ENCODE measurements at regions not wholly inside any gene's neighbourhood (a gene's known extent, or its start where the extent isn't known, plus 50 kb on each side); places are given as distances from the start of the nearest gene placed in this dataset.
A peak's percentile ranks its signal among the peaks of the same experiment; 100 is the strongest.
"Not testable (repeated sequence)": the region's sequence is repeated elsewhere in the genome, so short reads cannot be mapped to it uniquely, and the experiment has no call there.

GRCh38 chr16:29124162-29124561, 139.3 kb downstream of the LAT start:
- H3K27ac ChIP-seq (ENCODE audit: low read length); ATAC-seq; DNase-seq; H3K9me3 ChIP-seq (ENCODE audit: control insufficient read depth, low read length); intact Hi-C loops (cut with DNase I); H3K27me3 ChIP-seq (ENCODE audit: control insufficient read depth, insufficient read depth); H3K4me1 ChIP-seq (ENCODE audit: control insufficient read depth, insufficient read depth, low read length); H3K4me3 ChIP-seq (ENCODE audit: low read length): not testable (repeated sequence)
- WGBS, result 95% methylated on average over 7 of the region's 7 CpGs

DNA sequence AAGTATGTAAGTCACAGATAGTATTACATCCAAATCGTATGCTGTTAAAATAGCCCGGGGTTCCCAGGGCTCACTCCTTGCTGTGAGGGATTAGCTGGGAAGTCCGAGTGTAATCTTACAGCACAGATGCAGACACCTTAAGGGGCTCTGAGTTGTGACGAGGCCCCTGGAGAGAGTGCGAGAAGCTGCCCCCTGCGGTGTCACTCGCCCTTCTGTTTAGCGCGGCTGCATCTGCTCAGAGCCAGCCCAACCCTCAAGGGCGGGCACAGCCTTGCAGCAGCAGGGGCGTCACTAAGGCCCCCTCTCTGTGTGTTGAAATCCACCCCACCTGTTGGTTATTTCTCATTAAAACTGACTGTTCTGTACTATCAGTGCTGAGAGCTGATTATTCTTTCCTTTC, 135.8 kb downstream of the LAT start:
- H3K9me3 ChIP-seq (ENCODE audit: control insufficient read depth, low read length); intact Hi-C loops (cut with DNase I); H3K27ac ChIP-seq (ENCODE audit: low read length); H3K4me1 ChIP-seq (ENCODE audit: control insufficient read depth, insufficient read depth, low read length); H3K4me3 ChIP-seq (ENCODE audit: low read length); H3K27me3 ChIP-seq (ENCODE audit: control insufficient read depth, insufficient read depth); ATAC-seq: not testable (repeated sequence)
- 76% methylated on average over 11 of the region's 11 CpGs for WGBS
- peak in 1 of 3 donors; percentile 20 for DNase-seq

DNA sequence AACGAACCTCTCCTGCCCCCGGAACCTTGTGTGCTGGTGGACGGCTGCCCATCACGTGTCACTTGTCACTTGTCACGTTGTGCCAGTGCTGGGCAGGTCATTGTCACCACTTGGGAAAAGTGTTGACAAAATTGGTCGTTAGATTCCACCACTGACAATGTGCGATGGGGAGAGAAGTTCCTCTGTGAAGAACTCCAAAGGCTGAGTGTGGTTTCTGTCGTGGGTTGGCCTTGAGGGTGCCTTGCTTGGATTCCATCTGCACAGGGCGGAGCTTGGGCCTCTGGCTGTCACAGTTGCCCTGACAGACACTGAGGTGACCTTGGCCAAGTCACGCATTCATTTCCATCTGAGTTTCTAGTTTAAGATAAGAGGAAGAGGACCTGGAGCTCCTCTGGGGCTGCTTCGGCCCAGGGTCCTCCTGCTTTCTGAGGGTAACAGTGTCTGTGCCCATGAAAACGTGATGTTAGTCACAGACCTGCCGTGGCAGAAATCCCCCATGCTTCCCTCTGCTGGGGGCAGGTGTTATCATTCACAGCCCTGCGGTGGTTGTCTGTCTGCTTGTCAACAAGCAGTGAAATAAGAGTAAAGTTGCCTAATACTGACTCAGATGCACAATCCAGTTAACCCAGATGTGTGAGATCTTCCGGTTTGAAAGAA, 133.6 kb downstream of the LAT start:
- WGBS, result 51% methylated on average over 14 of the region's 15 CpGs
- ATAC-seq (peak; percentile 42 to 46), DNase-seq (peak; percentile 33 to 75 (median 69))
- intact Hi-C loops (cut with DNase I), result loop anchor here in 1 of 4 donors (10.0 kb wide), 1 partner anchor 136 kb away; no protein-coding TSS in a partner anchor
- H3K27me3 ChIP-seq (ENCODE audit: control insufficient read depth, insufficient read depth); H3K4me1 ChIP-seq (ENCODE audit: control insufficient read depth, insufficient read depth, low read length); H3K4me3 ChIP-seq (ENCODE audit: low read length); H3K9me3 ChIP-seq (ENCODE audit: control insufficient read depth, low read length): not testable (repeated sequence)
- H3K27ac ChIP-seq (ENCODE audit: low read length), result peak overlapping the region; percentile 11

- Histone ChIP-seq H3K27me3 (ENCODE audit: control insufficient read depth, insufficient read depth) (no peaks in the 10 kb centered on the region), H3K27ac (ENCODE audit: low read length) (no peak overlapping the region), H3K4me1 (ENCODE audit: control insufficient read depth, insufficient read depth, low read length) (peaks cover 5% of the 10 kb centered on the region), H3K9me3 (ENCODE audit: control insufficient read depth, low read length) (no peaks in the 10 kb centered on the region), H3K4me3 (ENCODE audit: low read length) (no peak overlapping the region)
- 84% methylated on average over 7 of the region's 7 CpGs for WGBS
- intact Hi-C loops (cut with DNase I), result loop anchor here in 1 of 4 donors (10.0 kb wide), 1 partner anchor 137 kb away; no protein-coding TSS in a partner anchor
- ATAC-seq (no peak), DNase-seq (no peak)
These were observed 132.8 kb downstream of the LAT start for GRCh38 chr16:29117631-29118030.

DNA sequence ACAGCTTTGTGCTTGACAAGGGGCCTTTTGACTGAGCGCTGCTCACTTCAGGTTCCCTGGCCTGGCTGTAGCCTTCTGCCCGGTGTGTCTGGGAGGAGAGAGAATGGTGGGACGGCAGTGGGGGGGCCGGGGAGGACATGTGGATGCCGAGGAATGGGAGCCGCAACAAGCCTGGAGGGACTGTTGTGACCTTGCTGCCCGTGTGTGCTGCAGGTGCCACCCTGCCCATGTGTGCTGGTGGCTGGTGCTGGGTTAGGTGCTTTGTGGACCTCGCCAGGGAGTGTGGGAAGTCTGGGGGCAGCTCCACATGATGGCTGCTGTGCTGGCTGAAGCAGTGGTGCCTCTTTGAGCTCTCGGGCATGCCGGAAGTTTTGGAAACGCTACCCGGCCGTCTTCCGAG, 132.1 kb downstream of the LAT start:
- DNase-seq (peak in 1 of 3 donors; percentile 50), ATAC-seq (no peak)
- WGBS, result 93% methylated on average over 14 of the region's 14 CpGs
- Histone ChIP-seq H3K4me1 (ENCODE audit: control insufficient read depth, insufficient read depth, low read length) (peaks cover 5% of the 10 kb centered on the region), H3K9me3 (ENCODE audit: control insufficient read depth, low read length) (no peaks in the 10 kb centered on the region), H3K27ac (ENCODE audit: low read length) (no peak overlapping the region), H3K4me3 (ENCODE audit: low read length) (no peak overlapping the region), H3K27me3 (ENCODE audit: control insufficient read depth, insufficient read depth) (no peaks in the 10 kb centered on the region)
- intact Hi-C loops (cut with DNase I), result loop anchor here in 1 of 4 donors (10.0 kb wide), 1 partner anchor 138 kb away; no protein-coding TSS in a partner anchor

- peak in 1 of 3 donors; percentile 50 for DNase-seq
- peak overlapping the region; percentile 23 for H3K27ac ChIP-seq (ENCODE audit: low read length)
- peak in 1 of 2 donors; percentile 19 for ATAC-seq
- H3K4me1 ChIP-seq (ENCODE audit: control insufficient read depth, insufficient read depth, low read length); H3K9me3 ChIP-seq (ENCODE audit: control insufficient read depth, low read length); H3K4me3 ChIP-seq (ENCODE audit: low read length); H3K27me3 ChIP-seq (ENCODE audit: control insufficient read depth, insufficient read depth): not testable (repeated sequence)
- 78% methylated on average over 12 of the region's 12 CpGs for WGBS
- intact Hi-C loops (cut with DNase I), result loop anchor here in 1 of 4 donors (10.0 kb wide), 1 partner anchor 139 kb away; no protein-coding TSS in a partner anchor
These were observed 131.4 kb downstream of the LAT start for GRCh38 chr16:29116207-29116606.

DNA sequence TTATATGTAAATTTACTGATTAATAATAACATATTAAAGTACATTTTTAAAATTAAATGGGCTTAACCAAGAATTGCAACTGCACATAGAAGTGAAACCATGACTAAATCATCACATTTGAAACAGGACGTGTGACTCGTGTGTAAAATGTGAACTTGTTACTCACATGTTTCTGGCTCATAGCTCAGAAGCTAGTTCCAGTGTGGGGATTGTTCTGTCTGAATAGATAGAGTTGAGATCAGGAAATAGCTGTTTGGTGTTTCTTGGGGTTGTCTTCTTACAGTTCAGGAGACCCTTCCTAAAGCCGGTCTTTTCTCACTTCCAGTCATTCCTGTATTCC, 130.9 kb downstream of the LAT start:
- not testable (repeated sequence) for H3K9me3 ChIP-seq (ENCODE audit: control insufficient read depth, low read length); H3K27me3 ChIP-seq (ENCODE audit: control insufficient read depth, insufficient read depth); H3K27ac ChIP-seq (ENCODE audit: low read length); H3K4me3 ChIP-seq (ENCODE audit: low read length); H3K4me1 ChIP-seq (ENCODE audit: control insufficient read depth, insufficient read depth, low read length); DNase-seq
- intact Hi-C loops (cut with DNase I), result loop anchor here in 1 of 4 donors (10.0 kb wide), 1 partner anchor 139 kb away; no protein-coding TSS in a partner anchor
- peak in 1 of 2 donors; percentile 23 for ATAC-seq
- 16% methylated on average over 3 of the region's 3 CpGs for WGBS

GRCh38 chr16:29114989-29115801, 130.3 kb downstream of the LAT start:
- H3K9me3 ChIP-seq (ENCODE audit: control insufficient read depth, low read length); H3K27me3 ChIP-seq (ENCODE audit: control insufficient read depth, insufficient read depth); H3K4me3 ChIP-seq (ENCODE audit: low read length); H3K4me1 ChIP-seq (ENCODE audit: control insufficient read depth, insufficient read depth, low read length); H3K27ac ChIP-seq (ENCODE audit: low read length): not testable (repeated sequence)
- 23% methylated on average over 26 of the region's 26 CpGs for WGBS
- DNase-seq (peak; percentile 54 to 80 (median 79)), ATAC-seq (peak; percentile 84 to 87)
- intact Hi-C loops (cut with DNase I), result loop anchor here in 1 of 4 donors (10.0 kb wide), 1 partner anchor 140 kb away; no protein-coding TSS in a partner anchor

- 78% methylated on average over 6 of the region's 6 CpGs for WGBS
- Histone ChIP-seq H3K4me1 (ENCODE audit: control insufficient read depth, insufficient read depth, low read length) (peaks cover 5% of the 10 kb centered on the region), H3K27me3 (ENCODE audit: control insufficient read depth, insufficient read depth) (no peaks in the 10 kb centered on the region), H3K9me3 (ENCODE audit: control insufficient read depth, low read length) (no peaks in the 10 kb centered on the region), H3K27ac (ENCODE audit: low read length) (no peak overlapping the region), H3K4me3 (ENCODE audit: low read length) (no peak overlapping the region)
- DNase-seq (peak in 1 of 3 donors; percentile 32), ATAC-seq (no peak)
- intact Hi-C loops (cut with DNase I), result loop anchor here in 1 of 4 donors (10.0 kb wide), 1 partner anchor 140 kb away; no protein-coding TSS in a partner anchor
These were observed 129.7 kb downstream of the LAT start for GRCh38 chr16:29114574-29114973.

- H3K4me1 ChIP-seq (ENCODE audit: control insufficient read depth, insufficient read depth, low read length); H3K9me3 ChIP-seq (ENCODE audit: control insufficient read depth, low read length); H3K27ac ChIP-seq (ENCODE audit: low read length); ATAC-seq; DNase-seq; H3K4me3 ChIP-seq (ENCODE audit: low read length); H3K27me3 ChIP-seq (ENCODE audit: control insufficient read depth, insufficient read depth): not testable (repeated sequence)
- 88% methylated on average over 1 of the region's 1 CpG for WGBS
- intact Hi-C loops (cut with DNase I), result loop anchor here in 1 of 4 donors (10.0 kb wide), 1 partner anchor 141 kb away; no protein-coding TSS in a partner anchor
These were observed 128.6 kb downstream of the LAT start for GRCh38 chr16:29113446-29113845.

Measured in right cardiac atrium (tissue), 5 donors.